ENCODE measurements at regions not wholly inside any gene's neighbourhood (a gene's known extent, or its start where the extent isn't known, plus 50 kb on each side); places are given as distances from the start of the nearest gene placed in this dataset.
"Not testable (repeated sequence)": the region's sequence is repeated elsewhere in the genome, so short reads cannot be mapped to it uniquely, and the experiment has no call there.

GRCh38 chr1:148261684-148262083, 109.6 kb upstream of the NBPF11 start:
- DNase-seq = not testable (repeated sequence)

GRCh38 chr1:148257886-148258285, 105.8 kb upstream of the NBPF11 start:
- DNase-seq = not testable (repeated sequence)

- not testable (repeated sequence) for DNase-seq
Measured at GRCh38 chr1:148254611-148255429, 102.7 kb upstream of the NBPF11 start.

GRCh38 chr1:148253808-148254207, 101.7 kb upstream of the NBPF11 start:
- not testable (repeated sequence) for DNase-seq

- DNase-seq = not testable (repeated sequence)
Measured at GRCh38 chr1:148248798-148249197, 96.7 kb upstream of the NBPF11 start.

- DNase-seq = not testable (repeated sequence)
Measured at GRCh38 chr1:148246258-148246861, 94.3 kb upstream of the NBPF11 start.

- DNase-seq = not testable (repeated sequence)
Measured at GRCh38 chr1:148245843-148246242, 93.8 kb upstream of the NBPF11 start.

- DNase-seq = not testable (repeated sequence)
Measured at GRCh38 chr1:148245443-148245842, 93.4 kb upstream of the NBPF11 start.

GRCh38 chr1:148233250-148233649, 81.2 kb upstream of the NBPF11 start:
- DNase-seq = not testable (repeated sequence)

- not testable (repeated sequence) for DNase-seq
Measured at GRCh38 chr1:148228846-148229245, 76.8 kb upstream of the NBPF11 start.

- DNase-seq = not testable (repeated sequence)
Measured at GRCh38 chr1:148222399-148223159, 70.5 kb upstream of the NBPF11 start.

GRCh38 chr1:148221593-148221992, 69.5 kb upstream of the NBPF11 start:
- DNase-seq = not testable (repeated sequence)

- DNase-seq = not testable (repeated sequence)
Measured at GRCh38 chr1:148219229-148219628, 67.1 kb upstream of the NBPF11 start.

GRCh38 chr1:148211191-148211590, 59.1 kb upstream of the NBPF11 start:
- DNase-seq = not testable (repeated sequence)

GRCh38 chr1:148210624-148211023, 58.5 kb upstream of the NBPF11 start:
- not testable (repeated sequence) for DNase-seq

- DNase-seq = not testable (repeated sequence)
Measured at GRCh38 chr1:148210166-148210565, 58.1 kb upstream of the NBPF11 start.

- DNase-seq = not testable (repeated sequence)
Measured at GRCh38 chr1:148202013-148202412, 49.9 kb upstream of the NBPF11 start.

All from NCI-H1092 (cell line).